Activated CD8-positive, alpha-beta memory T cell treated with anti-CD3 and anti-CD28 coated beads, Interleukin-2, amount 10 ng/mL, durations not matched to agents 7 days and 5 days (primary cell): ENCODE measurements at regions not wholly inside any gene's neighbourhood (a gene's known extent, or its start where the extent isn't known, plus 50 kb on each side); places are given as distances from the start of the nearest gene placed in this dataset.

ENCODE experiments used
- ATAC-seq: fragments of 150-1000 bp; cut with Tn5 transposase; one replicate; pipeline ENCODE4 v1.10.0; 2021; ENCODE audit warnings: moderate library complexity
- CTCF ChIA-PET: fragments of 350-600 bp; sonication (Branson Sonifier 250); formaldehyde crosslinking; loops from one replicate; lab custom pipeline; 2021; ENCODE audit warnings: antibody characterized with exemption; lab: Charles Lee
- DNase-seq: peaks from one replicate; pipeline ENCODE4 v3.0.0-alpha.2; 2020
- H3K27ac Mint-ChIP-seq: one replicate; pipeline ENCODE4 v1.8.0; 2021; ENCODE audit warnings: mild to moderate bottlenecking, mixed read lengths
- H3K27me3 Mint-ChIP-seq: one replicate; pipeline ENCODE4 v1.8.0; 2021; ENCODE audit warnings: mixed read lengths
- H3K36me3 Mint-ChIP-seq: one replicate; pipeline ENCODE4 v1.8.0; 2021; ENCODE audit warnings: mild to moderate bottlenecking, mixed read lengths
- H3K4me1 Mint-ChIP-seq: one replicate; pipeline ENCODE4 v1.8.0; 2021; ENCODE audit warnings: mixed read lengths
- H3K4me3 Mint-ChIP-seq: one replicate; pipeline ENCODE4 v1.8.0; 2021; ENCODE audit warnings: mild to moderate bottlenecking, moderate library complexity, mixed read lengths
- H3K9me3 Mint-ChIP-seq: one replicate; pipeline ENCODE4 v1.8.0; 2022; ENCODE audit warnings: low read depth, mixed read lengths

DNA sequence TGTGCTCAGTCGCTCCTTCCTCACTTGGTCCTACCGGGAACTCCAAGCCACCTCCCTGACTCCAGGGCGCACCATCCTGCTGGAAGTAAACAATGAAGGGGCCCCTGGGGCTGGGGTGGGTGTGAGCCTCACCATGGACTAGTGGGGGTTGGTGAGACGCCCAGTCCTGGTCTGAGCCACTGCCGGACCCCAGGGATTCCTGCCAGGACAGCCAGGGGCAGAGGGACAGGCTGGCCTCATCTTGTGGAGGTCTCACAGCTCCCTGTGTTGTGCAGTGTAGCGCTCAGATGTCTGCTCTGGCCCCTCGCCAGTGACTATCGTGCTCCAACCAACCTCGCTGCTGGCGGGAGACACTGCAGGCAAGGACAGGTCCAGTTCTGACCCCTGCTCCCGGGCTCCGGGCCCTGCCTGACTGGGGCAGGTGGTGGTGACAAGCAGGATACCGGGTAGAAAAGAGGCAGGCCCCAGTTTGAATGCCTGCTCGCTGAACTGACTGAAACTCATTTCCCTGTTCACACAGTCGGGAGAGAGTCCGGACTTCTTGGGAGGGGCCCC lies 1021.4 kb downstream of the BRD1 start:
- ATAC-seq, result no peak
- no peak overlapping the region for H3K4me3 Mint-ChIP-seq
- H3K27me3 Mint-ChIP-seq, result no peaks in the 10 kb centered on the region
- no peaks in the 10 kb centered on the region for H3K36me3 Mint-ChIP-seq
- no peaks in the 10 kb centered on the region for H3K9me3 Mint-ChIP-seq
- H3K4me1 Mint-ChIP-seq, result no peaks in the 10 kb centered on the region
- H3K27ac Mint-ChIP-seq, result no peak overlapping the region
- CTCF ChIA-PET, result no interaction called here
- no peak for DNase-seq

DNA sequence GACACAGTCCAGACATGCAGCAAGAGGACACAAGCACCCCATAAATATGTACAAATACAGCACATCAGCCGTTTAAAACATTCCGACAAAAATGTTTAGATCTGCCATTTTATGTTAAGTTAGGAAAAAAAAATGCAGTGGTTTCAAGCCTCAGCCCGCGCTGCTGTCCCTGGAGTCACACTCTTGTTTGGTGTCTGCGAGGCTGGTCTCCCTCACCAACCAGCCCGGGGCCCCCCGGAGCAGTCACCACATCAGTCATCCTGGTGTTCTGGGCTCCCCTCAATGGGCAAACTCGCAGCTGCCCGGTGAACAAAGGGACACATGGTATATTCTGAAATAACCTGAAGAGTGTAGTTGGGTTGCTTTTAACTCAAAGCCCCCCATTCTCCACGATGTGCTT lies 1022.2 kb downstream of the BRD1 start:
- DNase-seq (no peak), ATAC-seq (no peak)
- CTCF ChIA-PET, result no interaction called here
- no peak overlapping the region for H3K4me3 Mint-ChIP-seq
- H3K4me1 Mint-ChIP-seq, result no peaks in the 10 kb centered on the region
- H3K27me3 Mint-ChIP-seq, result no peaks in the 10 kb centered on the region
- no peaks in the 10 kb centered on the region for H3K9me3 Mint-ChIP-seq
- H3K36me3 Mint-ChIP-seq, result no peaks in the 10 kb centered on the region
- H3K27ac Mint-ChIP-seq, result no peak overlapping the region

DNA sequence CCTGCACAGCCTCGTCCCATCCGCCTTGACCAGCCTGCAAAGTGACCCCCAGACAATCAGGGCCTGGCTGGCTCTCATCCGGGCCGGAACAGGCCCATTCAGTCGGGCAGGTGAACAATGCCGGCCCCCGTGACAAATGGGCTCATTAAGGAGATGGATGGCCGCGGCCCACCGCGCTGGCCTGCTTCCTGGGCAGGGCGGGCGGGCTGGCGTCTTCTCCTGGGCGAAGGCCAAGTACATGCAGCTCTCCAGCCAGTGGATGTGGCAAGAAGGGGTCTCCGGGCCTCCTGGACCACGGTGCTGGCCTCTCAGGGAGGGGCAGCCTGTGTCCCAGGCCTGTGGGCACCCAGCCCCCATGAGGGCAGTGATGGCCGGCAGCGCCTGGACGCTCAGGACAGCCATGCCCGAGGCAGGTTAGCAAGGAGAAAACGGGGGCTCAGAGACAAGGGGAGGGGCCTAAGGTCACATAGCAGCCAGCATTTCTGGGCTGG lies 1022.8 kb downstream of the BRD1 start:
- no peaks in the 10 kb centered on the region for H3K9me3 Mint-ChIP-seq
- no peak overlapping the region for H3K27ac Mint-ChIP-seq
- DNase-seq (no peak), ATAC-seq (no peak)
- H3K4me3 Mint-ChIP-seq, result no peak overlapping the region
- H3K4me1 Mint-ChIP-seq, result no peaks in the 10 kb centered on the region
- no peaks in the 10 kb centered on the region for H3K27me3 Mint-ChIP-seq
- CTCF ChIA-PET, result no interaction called here
- H3K36me3 Mint-ChIP-seq, result no peaks in the 10 kb centered on the region

DNA sequence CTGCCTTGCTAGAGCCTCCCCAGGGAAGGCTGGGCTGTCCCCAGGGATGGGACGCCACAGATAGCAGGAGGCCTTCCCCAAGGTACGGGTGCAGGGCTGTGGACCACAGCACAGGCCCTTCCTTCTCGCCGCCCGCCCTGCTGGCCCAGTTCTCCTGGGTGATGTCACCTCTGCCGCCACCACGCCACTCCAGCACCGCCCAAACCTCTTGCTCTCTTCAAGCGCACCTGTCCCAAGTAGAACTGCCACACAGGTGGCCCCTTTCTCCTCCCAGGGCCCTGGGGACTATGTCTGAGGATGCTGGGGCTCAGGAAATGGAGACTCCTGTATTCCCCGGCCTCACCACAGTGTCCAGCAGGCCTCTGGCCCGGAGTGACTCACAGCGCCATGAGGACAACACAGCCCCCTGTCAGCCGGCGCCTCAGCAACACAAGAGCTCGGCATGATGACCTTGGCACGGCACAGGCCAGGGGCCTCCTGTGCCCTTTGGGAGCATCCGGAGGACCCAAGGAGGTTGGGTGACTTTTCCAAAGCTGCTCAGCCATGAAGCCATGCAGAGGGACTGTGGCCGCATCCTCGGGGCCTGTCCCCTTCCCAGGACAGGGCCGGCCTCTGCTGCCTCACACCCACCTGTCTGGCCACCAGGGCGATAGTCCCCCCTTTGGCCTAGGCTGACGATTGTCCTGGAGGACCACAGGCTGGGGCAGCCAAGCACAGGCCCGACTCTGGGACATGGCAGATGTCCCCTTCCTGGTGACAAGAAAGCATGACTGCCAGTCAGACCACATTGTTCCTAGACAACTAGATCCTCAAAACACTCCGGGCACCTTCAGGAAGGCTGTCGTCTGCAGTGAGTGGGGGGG lies 1023.5 kb downstream of the BRD1 start:
- Mint-ChIP-seq H3K27ac (no peak overlapping the region), H3K27me3 (no peaks in the 10 kb centered on the region), H3K9me3 (no peaks in the 10 kb centered on the region), H3K4me3 (no peak overlapping the region), H3K36me3 (no peaks in the 10 kb centered on the region), H3K4me1 (no peaks in the 10 kb centered on the region)
- DNase-seq (no peak), ATAC-seq (no peak)
- CTCF ChIA-PET, result no interaction called here

DNA sequence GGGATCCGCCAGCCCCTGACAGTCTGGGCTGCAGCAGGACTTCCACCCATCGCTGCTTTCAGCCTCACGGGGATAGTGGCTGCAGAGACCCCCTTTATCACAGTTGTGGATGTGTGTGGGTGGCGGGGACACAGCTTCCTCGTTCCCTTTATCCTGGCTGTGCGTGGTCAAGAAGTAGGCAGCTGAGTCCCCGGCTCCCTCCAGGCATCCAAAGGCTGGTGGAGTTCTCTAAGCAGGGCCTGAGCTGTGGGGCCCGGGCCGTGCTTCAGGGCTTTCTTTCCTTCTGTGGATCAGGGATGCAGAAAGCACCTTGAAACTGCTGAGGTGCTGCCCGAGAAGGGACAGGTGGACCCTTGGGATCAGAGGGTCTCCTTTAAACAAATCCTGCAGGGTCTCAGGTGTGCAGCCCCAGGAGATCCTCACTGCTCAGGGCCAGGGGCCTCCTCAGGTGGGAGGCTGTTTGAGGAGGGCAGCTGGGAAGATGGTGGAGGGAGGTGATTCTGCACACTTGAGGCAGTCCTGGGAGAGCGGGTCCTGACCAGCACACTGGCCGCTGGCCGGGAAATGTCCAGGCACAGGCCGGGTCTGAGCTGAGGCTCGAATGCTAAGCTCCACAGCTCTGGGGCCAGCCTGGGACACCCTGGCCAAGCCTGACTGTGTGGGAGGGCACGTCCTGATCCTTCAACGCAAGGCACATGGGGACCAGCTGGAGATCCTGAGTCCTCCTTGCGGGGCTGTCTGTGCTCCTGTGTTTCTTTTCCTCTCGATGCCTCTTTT lies 1024.3 kb downstream of the BRD1 start:
- H3K27ac Mint-ChIP-seq, result no peak overlapping the region
- no peaks in the 10 kb centered on the region for H3K9me3 Mint-ChIP-seq
- H3K4me3 Mint-ChIP-seq, result no peak overlapping the region
- H3K36me3 Mint-ChIP-seq, result no peaks in the 10 kb centered on the region
- no peaks in the 10 kb centered on the region for H3K4me1 Mint-ChIP-seq
- DNase-seq (no peak), ATAC-seq (no peak)
- no peaks in the 10 kb centered on the region for H3K27me3 Mint-ChIP-seq
- CTCF ChIA-PET, result no interaction called here

DNA sequence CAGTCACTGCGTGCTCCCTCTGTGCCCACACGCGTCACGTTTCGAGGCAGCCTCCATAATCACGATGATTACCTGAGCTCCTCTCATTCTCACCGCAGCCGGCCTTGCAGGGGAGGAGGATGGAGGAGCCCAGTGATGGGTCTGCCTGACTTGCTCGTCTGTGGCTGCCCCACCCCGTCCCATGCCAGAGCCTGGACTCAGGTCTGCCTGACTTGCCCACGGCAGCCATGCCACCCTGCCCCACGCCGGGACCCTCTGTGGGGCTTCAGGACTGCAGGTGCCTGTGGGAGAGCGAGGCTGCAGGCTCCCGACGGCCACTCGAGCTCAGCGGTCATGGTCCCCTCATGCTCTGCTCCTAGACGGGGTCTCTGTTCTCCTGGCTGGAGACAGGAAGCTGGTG lies 1025.1 kb downstream of the BRD1 start:
- Mint-ChIP-seq H3K27ac (no peak overlapping the region), H3K4me3 (no peak overlapping the region), H3K9me3 (no peaks in the 10 kb centered on the region), H3K36me3 (no peaks in the 10 kb centered on the region), H3K27me3 (no peaks in the 10 kb centered on the region), H3K4me1 (no peaks in the 10 kb centered on the region)
- CTCF ChIA-PET, result no interaction called here
- DNase-seq (no peak), ATAC-seq (no peak)

DNA sequence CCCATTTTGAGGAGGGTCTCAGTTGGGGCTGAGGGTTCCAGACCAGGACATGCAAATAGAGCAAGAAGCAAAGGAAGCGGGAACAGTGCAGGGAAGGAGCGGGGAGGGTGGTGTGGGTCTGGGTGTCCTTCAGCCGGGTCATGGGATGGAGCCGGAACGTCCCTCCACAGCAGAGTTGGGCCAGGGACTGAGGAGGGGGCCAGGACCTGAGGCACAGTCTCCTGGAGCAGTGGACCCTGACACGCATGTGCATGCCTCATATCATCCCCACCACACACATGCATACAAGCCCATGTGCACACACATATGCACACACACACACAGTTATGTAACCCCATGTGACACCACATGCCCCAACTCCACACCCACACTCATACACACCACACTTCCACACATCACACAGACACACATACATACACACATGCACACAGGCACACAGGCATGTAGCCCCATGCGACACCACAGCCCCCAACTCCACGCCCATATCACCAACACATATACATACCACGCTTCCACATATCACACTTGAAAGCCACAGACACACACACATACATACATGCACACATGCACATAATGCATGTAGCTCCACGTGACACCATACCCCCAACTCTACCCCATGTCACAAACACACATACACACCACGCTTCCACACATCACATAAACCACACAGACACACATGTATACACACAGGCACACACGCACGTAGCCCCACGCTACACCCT lies 1026.6 kb downstream of the BRD1 start:
- no peaks in the 10 kb centered on the region for H3K27me3 Mint-ChIP-seq

DNA sequence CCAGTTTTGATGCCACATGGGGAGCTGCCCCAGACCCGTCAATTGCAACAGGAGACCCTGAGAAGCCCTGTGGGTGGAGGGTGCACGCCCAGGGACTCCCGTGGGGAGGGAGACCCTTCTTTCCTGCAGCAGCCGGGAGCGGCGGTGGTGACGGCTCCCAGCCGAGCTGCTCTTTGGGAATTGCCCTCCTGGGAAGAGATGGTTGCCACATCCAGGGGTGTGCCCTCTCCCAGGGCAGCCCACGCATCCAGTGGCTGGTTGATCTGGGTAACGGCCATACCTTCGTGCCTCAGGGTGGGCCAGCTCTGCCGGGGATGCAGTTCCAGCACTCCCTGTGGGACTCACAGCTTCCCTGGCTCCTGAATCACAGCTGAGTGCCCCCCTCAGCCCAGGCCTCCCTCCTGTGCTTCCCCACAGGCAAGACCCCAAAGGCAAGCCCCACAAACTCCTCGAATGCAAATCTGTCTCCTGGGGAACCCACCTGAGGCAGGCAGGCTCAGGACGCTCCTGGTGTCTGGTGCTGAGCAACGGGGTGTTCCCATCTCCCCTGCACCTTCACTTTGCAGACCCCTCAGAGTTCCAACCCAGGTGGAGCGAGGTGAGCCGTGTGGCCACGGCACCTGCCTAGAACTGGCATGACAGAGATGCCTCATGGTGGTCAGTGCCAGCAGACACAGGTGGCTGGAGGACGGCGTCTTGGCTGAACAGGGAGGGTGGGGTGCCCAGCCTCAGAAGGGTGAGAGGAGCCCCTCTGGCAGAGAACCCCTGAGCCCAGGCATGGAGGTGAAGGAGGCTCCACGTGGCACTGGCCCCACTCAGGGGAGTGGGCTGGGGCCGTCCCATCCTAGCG lies 1027.4 kb downstream of the BRD1 start:
- CTCF ChIA-PET, result no interaction called here
- H3K9me3 Mint-ChIP-seq, result no peaks in the 10 kb centered on the region
- H3K27ac Mint-ChIP-seq, result no peak overlapping the region
- no peak overlapping the region for H3K4me3 Mint-ChIP-seq
- peak; percentile 21 for DNase-seq
- no peaks in the 10 kb centered on the region for H3K4me1 Mint-ChIP-seq
- ATAC-seq, result no peak
- no peaks in the 10 kb centered on the region for H3K27me3 Mint-ChIP-seq
- no peaks in the 10 kb centered on the region for H3K36me3 Mint-ChIP-seq

More for the DNA sequence above, 1026.6 kb downstream of the BRD1 start:
- Mint-ChIP-seq H3K9me3 (no peaks in the 10 kb centered on the region), H3K4me3 (no peak overlapping the region), H3K36me3 (no peaks in the 10 kb centered on the region), H3K27ac (no peak overlapping the region), H3K4me1 (no peaks in the 10 kb centered on the region)
- no peak for ATAC-seq
- CTCF ChIA-PET, result no interaction called here
- DNase-seq, result no peak

DNA sequence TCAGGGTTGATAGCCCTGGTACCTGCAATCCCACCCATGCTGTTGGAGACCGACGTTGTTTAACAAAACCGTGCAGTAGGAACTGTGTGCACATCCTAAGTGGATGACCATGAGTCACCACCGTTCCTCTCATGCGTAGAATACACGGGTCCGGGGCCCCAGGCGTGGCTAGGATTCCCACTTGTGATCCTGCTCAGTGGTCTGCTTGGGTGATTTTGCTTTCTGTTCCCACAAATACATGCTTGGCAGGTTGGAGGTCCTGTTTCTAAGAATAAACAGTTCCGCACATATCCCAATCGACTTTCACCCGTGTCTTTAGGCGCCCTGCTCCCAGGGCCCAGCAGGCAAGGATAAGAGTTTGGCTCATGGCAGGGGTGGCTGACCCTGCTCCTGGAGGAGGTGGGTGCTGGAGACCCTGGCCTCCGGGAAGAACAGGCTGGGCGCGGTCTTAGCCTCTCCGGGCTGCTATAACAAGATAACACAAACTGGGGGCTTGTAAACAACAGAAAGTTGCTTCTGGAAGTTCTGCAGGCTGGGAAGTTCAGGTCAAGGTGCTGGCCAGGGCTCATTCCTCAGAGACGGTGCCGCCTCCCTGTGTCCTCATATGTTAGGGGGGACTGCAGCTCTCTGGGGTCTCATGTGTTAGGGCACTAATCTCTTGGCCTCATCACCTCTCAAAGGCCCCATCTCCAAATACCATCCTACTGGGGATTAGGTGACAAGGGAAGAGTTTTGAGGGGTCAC lies 1028.3 kb downstream of the BRD1 start:
- no peak overlapping the region for H3K4me3 Mint-ChIP-seq
- ATAC-seq (no peak), DNase-seq (peak; percentile 31)
- H3K4me1 Mint-ChIP-seq, result no peaks in the 10 kb centered on the region
- no peak overlapping the region for H3K27ac Mint-ChIP-seq
- CTCF ChIA-PET, result no interaction called here
- H3K9me3 Mint-ChIP-seq, result peaks cover 1% of the 10 kb centered on the region
- no peaks in the 10 kb centered on the region for H3K36me3 Mint-ChIP-seq
- H3K27me3 Mint-ChIP-seq, result no peaks in the 10 kb centered on the region

DNA sequence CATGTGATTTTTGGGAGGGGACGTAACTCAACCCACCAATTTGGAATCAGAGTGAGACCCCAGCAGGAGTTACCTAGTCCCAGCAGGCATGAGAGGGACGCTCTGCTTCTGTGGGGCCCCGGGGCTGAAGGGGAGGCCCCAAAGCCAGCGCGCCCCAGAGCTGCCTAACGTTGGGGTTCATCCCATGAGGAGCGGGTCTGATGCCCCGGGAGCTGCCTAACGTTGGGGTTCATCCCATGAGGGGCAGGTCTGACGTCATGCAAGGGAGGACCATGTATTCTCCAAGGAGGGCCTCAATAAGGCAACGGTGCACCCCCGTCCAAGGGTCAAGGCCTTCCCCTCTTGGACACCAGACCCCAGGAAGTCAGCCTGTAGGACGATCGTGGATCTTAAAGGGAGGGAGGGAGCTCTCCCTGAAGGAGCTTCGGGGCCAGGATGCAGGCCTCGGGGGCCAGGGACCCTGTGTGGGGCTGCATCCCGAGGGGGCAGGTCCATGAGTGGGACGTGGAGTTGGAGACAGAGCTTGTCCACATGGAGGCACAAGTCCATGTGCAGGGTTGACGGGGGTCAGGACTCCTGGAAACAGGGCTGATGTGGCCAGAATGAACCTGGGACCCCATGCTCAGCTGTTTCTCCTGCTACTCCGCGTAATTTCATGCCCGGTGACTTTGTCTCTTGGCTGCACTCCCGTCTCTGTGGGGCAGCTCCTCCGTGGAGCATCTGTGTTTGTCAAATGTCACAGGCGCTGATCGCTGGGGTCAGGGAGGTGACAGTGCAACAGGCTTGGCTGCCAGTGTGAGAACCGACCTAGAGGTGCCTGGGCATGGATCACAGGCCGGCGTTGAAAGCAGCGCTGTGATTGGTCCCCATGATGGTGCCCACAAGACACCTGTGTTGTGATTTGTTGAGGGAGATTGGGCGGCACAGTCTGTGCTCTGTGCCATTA lies 1029.1 kb downstream of the BRD1 start:
- peaks cover 6% of the 10 kb centered on the region for H3K9me3 Mint-ChIP-seq
- H3K27me3 Mint-ChIP-seq, result no peaks in the 10 kb centered on the region
- no peak for ATAC-seq
- CTCF ChIA-PET, result no interaction called here
- H3K4me1 Mint-ChIP-seq, result no peaks in the 10 kb centered on the region
- no peak overlapping the region for H3K4me3 Mint-ChIP-seq
- H3K36me3 Mint-ChIP-seq, result no peaks in the 10 kb centered on the region
- H3K27ac Mint-ChIP-seq, result no peak overlapping the region
- DNase-seq, result peak; percentile 21

DNA sequence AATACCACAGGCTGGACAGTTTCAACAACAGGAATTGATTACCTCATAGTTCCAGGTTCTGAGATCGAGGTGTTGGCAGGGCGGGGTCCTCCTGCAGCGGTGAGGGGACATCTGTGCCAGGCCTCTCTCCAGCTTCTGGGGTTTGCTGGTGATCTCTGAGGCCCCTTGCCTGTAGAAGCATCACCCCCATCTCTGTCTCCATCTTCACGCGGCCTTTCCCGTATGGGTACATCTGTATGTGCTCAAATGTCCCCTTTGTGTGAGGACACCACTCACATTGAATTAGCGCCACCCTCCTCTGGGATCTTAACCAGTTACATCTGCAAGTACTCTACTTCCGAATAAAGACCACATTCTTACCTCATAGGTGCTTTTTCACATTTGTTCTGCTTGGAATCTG lies 1029.9 kb downstream of the BRD1 start:
- no peaks in the 10 kb centered on the region for H3K4me1 Mint-ChIP-seq
- no peak overlapping the region for H3K27ac Mint-ChIP-seq
- H3K36me3 Mint-ChIP-seq, result no peaks in the 10 kb centered on the region
- DNase-seq (peak; percentile 32), ATAC-seq (no peak)
- H3K4me3 Mint-ChIP-seq, result no peak overlapping the region
- no peaks in the 10 kb centered on the region for H3K27me3 Mint-ChIP-seq
- CTCF ChIA-PET, result no interaction called here
- peaks cover 6% of the 10 kb centered on the region for H3K9me3 Mint-ChIP-seq
